ENCODE measurements at regions not wholly inside any gene's neighbourhood (a gene's known extent, or its start where the extent isn't known, plus 50 kb on each side); places are given as distances from the start of the nearest gene placed in this dataset.

- TF ChIP-seq CTCF (CRISPR knock-in tag; IDR thresholded peaks at IDR 0.05) (no peak), ZFP41 (CRISPR knock-in tag; IDR thresholded peaks at IDR 0.05; ENCODE audit: borderline replicate concordance) (no peak), JUN (CRISPR knock-in tag; IDR thresholded peaks at IDR 0.05) (no peak), ELF4 (CRISPR knock-in tag; IDR thresholded peaks at IDR 0.05; ENCODE audit: borderline replicate concordance) (no peak), MYC (CRISPR knock-in tag; IDR thresholded peaks at IDR 0.05; ENCODE audit: borderline replicate concordance) (no peak), JUND (CRISPR knock-in tag; IDR thresholded peaks at IDR 0.05) (no peak), EP300 (IDR thresholded peaks at IDR 0.05; ENCODE audit: low read depth in 2 of 2, low read length in 2 of 2) (no peak), EP300 (CRISPR knock-in tag; IDR thresholded peaks at IDR 0.05; ENCODE audit: borderline replicate concordance) (no peak), PBX3 (CRISPR knock-in tag; IDR thresholded peaks at IDR 0.05; ENCODE audit: borderline replicate concordance) (no peak), E2F1 (CRISPR knock-in tag; IDR thresholded peaks at IDR 0.05) (no peak), KLF6 (CRISPR knock-in tag; IDR thresholded peaks at IDR 0.05) (no peak), FOSL1 (CRISPR knock-in tag; IDR thresholded peaks at IDR 0.05; ENCODE audit: borderline replicate concordance) (no peak), MAX (IDR thresholded peaks at IDR 0.05) (no peak), TAF1 (CRISPR knock-in tag; IDR thresholded peaks at IDR 0.05) (no peak), ZNF235 (CRISPR knock-in tag; IDR thresholded peaks at IDR 0.05; ENCODE audit: borderline replicate concordance) (no peak)
Measured at GRCh38 chr4:45064741-45065140, 338.4 kb upstream of the GNPDA2 start.

Data from HepG2 (cell line).